A673 (cell line): ENCODE measurements at regions not wholly inside any gene's neighbourhood (a gene's known extent, or its start where the extent isn't known, plus 50 kb on each side); places are given as distances from the start of the nearest gene placed in this dataset.

ENCODE experiments used
- BruUV-seq: library from RNA; stranded (reverse); fragments of 400-500 nt; replicated peaks from 2 replicates; lab custom pipeline; 2021; lab: Mats Ljungman, UMichigan
- CTCF ChIA-PET: fragments of 300-600 bp; sonication (Branson Sonifier 250); formaldehyde crosslinking; loops from one replicate; lab custom pipeline; 2022; ENCODE audit warnings: antibody characterized with exemption; lab: Charles Lee
- POLR2A ChIA-PET: fragments of 300-600 bp; sonication (Branson Sonifier 250); formaldehyde crosslinking; loops from one replicate; lab custom pipeline; 2022; ENCODE audit warnings: antibody characterized with exemption; ENCODE audit not compliant: low non-redundant PET; lab: Charles Lee
- DNase-seq: peaks from one replicate; pipeline ENCODE4 v3.0.0-alpha.2; 2015; ENCODE audit warnings: low spot score
- H3K27ac ChIP-seq: fragments of 200-600 bp; sonication (generic); 2 replicates; pipeline ENCODE4 v1.5.1; 2016; ENCODE audit warnings: mixed run types, low read depth, mild to moderate bottlenecking, mixed read lengths, antibody characterized with exemption, low read length; ENCODE audit not compliant: poor library complexity, severe bottlenecking
- H3K27me3 ChIP-seq: fragments of 200-600 bp; sonication (generic); replicated peaks from 2 replicates; pipeline ENCODE4 v1.6.1; 2017; ENCODE audit warnings: mixed run types, low read depth, mild to moderate bottlenecking, mixed read lengths, antibody characterized with exemption, low read length; ENCODE audit not compliant: insufficient read depth, poor library complexity
- H3K36me3 ChIP-seq: fragments of 200-600 bp; sonication (generic); 2 replicates; pipeline ENCODE4 v1.6.1; 2016; ENCODE audit warnings: mixed run types, mild to moderate bottlenecking, mixed read lengths, antibody characterized with exemption, low read length; ENCODE audit not compliant: insufficient read depth, poor library complexity, severe bottlenecking
- H3K4me1 ChIP-seq: fragments of 200-600 bp; sonication (generic); 2 replicates; pipeline ENCODE4 v1.6.1; 2017; ENCODE audit warnings: mixed run types, mild to moderate bottlenecking, mixed read lengths, antibody characterized with exemption, low read length; ENCODE audit not compliant: insufficient read depth, poor library complexity, severe bottlenecking
- H3K4me3 ChIP-seq: fragments of 200-600 bp; sonication (generic); 2 replicates; pipeline ENCODE4 v1.5.1; 2016; ENCODE audit warnings: low read depth, mixed run types, mild to moderate bottlenecking, mixed read lengths, low read length; ENCODE audit not compliant: poor library complexity, severe bottlenecking
- H3K9me3 ChIP-seq: fragments of 200-600 bp; sonication (generic); 2 replicates; pipeline ENCODE4 v1.6.1; 2016; ENCODE audit warnings: mixed run types, low read depth, mild to moderate bottlenecking, mixed read lengths, antibody characterized with exemption, low read length; ENCODE audit not compliant: poor library complexity, severe bottlenecking
- CTCF ChIP-seq: fragments of 300-800, 200-600 bp; sonication (generic); conservative IDR thresholded peaks from 2 replicates; pipeline ENCODE4 v1.5.1; 2017; ENCODE audit warnings: low read depth, mild to moderate bottlenecking, antibody characterized with exemption, low read length, moderate library complexity, mixed read lengths
- EZH2 ChIP-seq: fragments of 200-600 bp; sonication (generic); IDR thresholded peaks from 2 replicates; pipeline ENCODE4 v1.6.1; 2017; ENCODE audit warnings: borderline replicate concordance, low read depth, mild to moderate bottlenecking, mixed read lengths, antibody characterized with exemption, low read length; ENCODE audit not compliant: poor library complexity, severe bottlenecking
- intact Hi-C: fragments of 100-400 bp; cut with micrococcal nuclease; formaldehyde crosslinking; loops from one replicate; pipeline ENCODE4 v1.10.0; 2022; ENCODE audit not compliant: unreplicated experiment

- no peak for TF ChIP-seq EZH2
- no peak for TF ChIP-seq CTCF
- Histone ChIP-seq H3K9me3 (no peaks in the 10 kb centered on the region), H3K4me1 (no peaks in the 10 kb centered on the region), H3K27ac (no peak overlapping the region), H3K27me3 (no peaks in the 10 kb centered on the region), H3K36me3 (no peaks in the 10 kb centered on the region), H3K4me3 (no peak overlapping the region)
- POLR2A ChIA-PET, result no interaction called here
- DNase-seq, result peak; percentile 35
- intact Hi-C loops, result loop anchor here (10.0 kb wide), 2 partner anchors 146 to 984 kb away; no protein-coding TSS in a partner anchor
- BruUV-seq, result no TSS peak
- CTCF ChIA-PET, result interaction anchor here (0.6 to 0.9 kb wide), 2 partner anchors 9 to 520 kb away, joined by 3 to 4 read pairs; no protein-coding TSS in a partner anchor
Measured at GRCh38 chr3:117010318-117010717, 300.7 kb downstream of the TUSC7 start.

- H3K36me3 ChIP-seq, result no peaks in the 10 kb centered on the region
- TF ChIP-seq CTCF (no peak), EZH2 (no peak)
- H3K4me1 ChIP-seq, result no peaks in the 10 kb centered on the region
- no peaks in the 10 kb centered on the region for H3K9me3 ChIP-seq
- ChIA-PET CTCF (no interaction called here), POLR2A (no interaction called here)
- no peaks in the 10 kb centered on the region for H3K27me3 ChIP-seq
- no peak overlapping the region for H3K4me3 ChIP-seq
- intact Hi-C loops, result loop anchor here (10.0 kb wide), 2 partner anchors 147 to 983 kb away; no protein-coding TSS in a partner anchor
- H3K27ac ChIP-seq, result no peak overlapping the region
- DNase-seq, result peak; percentile 77
- BruUV-seq, result no TSS peak
Measured at GRCh38 chr3:117011687-117012250, 302.2 kb downstream of the TUSC7 start.

GRCh38 chr3:117016378-117016777, 306.8 kb downstream of the TUSC7 start:
- no TSS peak for BruUV-seq

More at GRCh38 chr3:117016378-117016777, 306.8 kb downstream of the TUSC7 start:
- CTCF ChIA-PET, result no interaction called here
- TF ChIP-seq CTCF, result no peak
- no peak for TF ChIP-seq EZH2
- Histone ChIP-seq H3K4me1 (no peaks in the 10 kb centered on the region), H3K36me3 (no peaks in the 10 kb centered on the region), H3K27me3 (no peaks in the 10 kb centered on the region), H3K27ac (no peak overlapping the region), H3K9me3 (no peaks in the 10 kb centered on the region), H3K4me3 (no peak overlapping the region)
- intact Hi-C loops, result loop anchor here (5.0 to 10.0 kb wide), 6 partner anchors 152 to 978 kb away; no protein-coding TSS in a partner anchor
- POLR2A ChIA-PET, result no interaction called here
- no peak for DNase-seq
